HuH-7 (cell line): ENCODE measurements at regions not wholly inside any gene's neighbourhood (a gene's known extent, or its start where the extent isn't known, plus 50 kb on each side); places are given as distances from the start of the nearest gene placed in this dataset.

Experiments
- DNase-seq: peaks from one replicate; pipeline ENCODE4 v3.0.0; 2011; ENCODE audit warnings: low spot score

- no peak for DNase-seq
Observed at GRCh38 chr1:172887162-172887561, 163.6 kb downstream of the TNFSF18 start.

DNA sequence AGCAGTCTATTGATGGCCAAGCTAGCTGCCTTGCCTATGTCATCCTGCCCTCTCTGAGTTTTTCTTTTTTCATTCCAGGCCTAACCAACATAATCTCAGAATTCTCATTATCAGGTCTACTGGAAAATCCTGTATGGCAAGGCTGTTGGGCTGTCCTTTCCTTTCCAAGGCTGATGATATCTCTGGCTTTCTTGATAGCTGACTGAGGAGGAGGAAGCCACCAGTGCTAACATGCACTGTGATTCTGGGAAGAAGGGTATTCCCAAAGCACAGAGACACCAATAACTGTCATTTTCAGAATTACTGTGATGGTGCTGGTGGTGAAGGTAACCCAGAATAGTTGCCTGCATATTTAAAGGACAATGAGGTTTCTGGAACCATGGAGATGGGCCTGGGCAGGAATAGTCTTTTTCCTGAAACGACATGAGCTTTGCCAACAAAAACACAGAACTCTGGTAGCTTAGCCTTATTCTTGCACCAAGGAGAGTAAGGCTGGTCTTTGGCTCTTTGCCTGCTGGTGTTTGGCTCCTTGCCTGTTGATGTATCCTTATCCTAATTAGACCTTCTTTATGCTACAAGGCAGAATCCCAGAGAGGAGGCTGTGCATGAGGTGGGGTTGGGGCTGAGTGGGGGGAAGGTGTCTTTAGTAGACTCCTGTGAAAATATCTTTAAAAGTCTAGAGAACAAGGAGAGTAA, 157.4 kb downstream of the TNFSF18 start:
- no peak for DNase-seq

DNA sequence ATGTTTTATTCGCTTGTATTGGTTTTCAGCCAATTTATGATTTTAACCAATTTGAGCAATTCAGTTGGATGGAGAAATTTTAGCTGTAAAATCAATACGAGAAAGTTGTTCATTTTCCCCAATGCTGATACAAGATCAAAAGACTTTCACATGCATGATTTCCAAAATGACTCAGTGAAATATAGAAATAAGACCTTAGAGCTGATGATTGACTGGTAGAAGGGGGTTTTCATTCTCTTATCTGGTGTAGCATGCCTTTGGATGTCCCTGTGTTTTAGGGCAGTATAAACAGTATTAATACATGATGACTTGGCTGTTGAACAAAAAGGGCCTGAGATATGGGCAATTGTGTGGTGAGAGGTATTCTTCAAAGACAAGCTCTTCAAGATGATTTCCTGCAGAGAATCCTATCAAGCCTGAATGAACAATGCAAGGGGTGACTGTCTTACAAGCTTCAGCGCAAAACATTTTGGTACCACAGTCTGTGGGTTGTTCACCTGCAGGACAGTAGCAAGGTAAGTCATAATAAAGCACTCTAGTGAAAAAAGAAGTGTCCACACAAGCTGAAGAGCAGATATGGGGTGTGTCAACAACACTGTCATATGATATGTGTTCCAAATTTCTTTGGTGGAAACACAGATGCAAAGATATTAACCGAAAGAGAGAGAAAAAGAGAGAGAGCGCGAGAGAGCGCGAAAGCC, 156.2 kb downstream of the TNFSF18 start:
- DNase-seq, result no peak

DNA sequence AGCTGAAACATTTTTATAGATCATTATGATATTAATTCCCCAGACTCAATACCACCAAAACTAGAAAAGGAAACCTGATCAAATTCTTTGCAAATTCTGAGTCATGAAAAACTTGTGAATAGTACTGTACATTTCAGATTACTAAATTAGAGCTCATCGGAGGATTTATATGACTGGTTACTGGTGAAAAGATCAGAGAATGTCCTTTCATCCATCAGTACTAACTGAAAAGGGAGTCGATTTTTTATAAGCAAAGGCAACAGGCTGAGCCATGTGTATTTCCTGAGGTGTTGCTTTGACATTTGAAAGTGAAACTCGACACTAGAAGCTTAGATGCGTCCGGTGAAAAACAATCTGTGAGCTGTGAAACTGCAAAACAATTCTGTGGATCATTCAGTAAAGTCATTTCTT, 155.7 kb downstream of the TNFSF18 start:
- no peak for DNase-seq

DNA sequence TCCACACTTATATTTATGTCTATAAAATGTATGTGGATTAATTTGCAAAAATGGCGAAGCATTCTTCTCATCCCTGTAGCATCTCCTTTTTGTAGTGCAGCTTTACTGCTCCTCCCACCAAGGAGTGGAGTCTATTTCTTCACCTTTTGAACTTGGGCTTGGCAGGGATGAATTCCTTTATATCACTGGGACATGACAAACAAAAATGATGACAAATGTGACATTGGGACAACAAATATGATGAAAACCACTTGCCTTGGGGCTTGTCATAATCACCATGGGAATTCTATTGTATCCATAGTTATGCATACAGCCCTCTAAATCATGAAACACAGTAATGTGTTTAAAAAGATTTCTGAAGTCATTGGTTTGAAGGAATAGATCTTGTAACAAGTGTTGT, 155.0 kb downstream of the TNFSF18 start:
- DNase-seq, result no peak

DNA sequence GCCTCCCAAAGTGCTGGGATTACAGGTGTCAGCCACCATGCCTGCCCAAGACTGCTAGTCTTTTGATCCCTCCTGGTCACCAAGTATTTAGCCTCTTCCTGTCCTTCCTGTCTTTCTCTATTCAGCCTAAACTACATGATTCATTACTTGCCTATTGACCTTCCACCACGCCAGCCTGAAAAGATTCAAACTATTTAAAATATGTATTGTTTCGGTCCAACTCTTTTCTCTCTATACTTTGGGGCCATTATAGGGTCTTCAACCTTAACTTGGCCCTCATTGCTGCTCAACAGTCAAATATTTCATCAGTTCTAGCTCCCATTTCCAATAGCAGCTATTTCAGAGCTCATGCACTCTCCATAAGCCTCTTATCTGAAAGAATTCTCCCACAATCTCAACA, 153.0 kb downstream of the TNFSF18 start:
- no peak for DNase-seq

GRCh38 chr1:172898866-172899265, 151.9 kb downstream of the TNFSF18 start:
- no peak for DNase-seq

DNA sequence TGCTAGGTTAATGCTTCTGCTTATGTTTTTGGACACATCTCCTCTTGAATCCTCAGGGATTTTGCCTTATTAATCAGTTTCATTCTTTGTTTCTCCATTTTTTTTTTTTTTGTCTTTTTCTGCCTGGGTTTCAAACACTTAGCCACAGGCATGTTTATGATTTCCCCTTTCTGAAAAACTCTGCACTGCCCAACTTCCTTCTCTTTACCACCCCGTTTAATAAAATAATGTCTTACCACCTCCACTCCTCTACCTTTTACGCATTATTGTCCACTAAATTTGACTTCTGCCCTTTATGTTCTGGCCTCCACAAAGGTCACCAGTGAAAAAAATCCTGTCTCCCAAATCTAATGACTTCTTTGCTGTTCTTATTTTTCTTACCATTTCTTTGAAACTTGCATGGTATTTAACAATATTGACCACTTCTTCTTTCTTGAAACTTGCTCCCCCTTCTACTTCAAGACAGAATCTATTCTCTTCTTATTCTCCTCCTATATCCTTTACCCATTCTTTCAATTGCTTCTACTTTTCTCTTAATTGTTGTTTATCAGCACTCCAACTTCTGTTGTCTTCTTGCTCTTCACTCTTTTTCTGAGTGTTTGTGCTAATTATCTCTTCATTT, 150.3 kb downstream of the TNFSF18 start:
- no peak for DNase-seq

- no peak for DNase-seq
Observed at GRCh38 chr1:172902200-172902599, 148.5 kb downstream of the TNFSF18 start.

DNA sequence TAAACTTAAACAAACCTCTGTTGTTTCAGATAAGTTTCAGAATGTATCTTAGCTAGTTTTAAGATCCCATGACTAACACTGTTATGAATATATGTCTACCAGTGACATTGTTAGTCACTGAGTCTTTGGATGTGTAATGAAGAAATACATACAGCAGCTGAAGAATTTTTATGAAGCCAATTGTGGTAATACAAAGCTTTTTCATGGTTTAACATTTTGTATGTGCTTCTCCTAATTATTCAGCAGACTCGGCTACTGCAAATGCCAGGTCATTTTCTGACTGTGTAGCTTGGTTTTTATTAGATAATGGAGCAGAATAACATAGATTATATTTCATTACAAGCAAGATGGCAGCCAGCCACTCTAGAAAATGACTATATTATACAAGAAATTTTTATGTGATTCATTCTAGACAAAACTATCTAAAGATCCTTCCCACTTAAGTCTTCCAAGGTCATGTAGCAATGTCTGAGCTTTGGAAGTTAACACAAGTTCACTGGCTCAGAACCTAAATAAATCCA, 147.8 kb downstream of the TNFSF18 start:
- DNase-seq, result no peak

DNA sequence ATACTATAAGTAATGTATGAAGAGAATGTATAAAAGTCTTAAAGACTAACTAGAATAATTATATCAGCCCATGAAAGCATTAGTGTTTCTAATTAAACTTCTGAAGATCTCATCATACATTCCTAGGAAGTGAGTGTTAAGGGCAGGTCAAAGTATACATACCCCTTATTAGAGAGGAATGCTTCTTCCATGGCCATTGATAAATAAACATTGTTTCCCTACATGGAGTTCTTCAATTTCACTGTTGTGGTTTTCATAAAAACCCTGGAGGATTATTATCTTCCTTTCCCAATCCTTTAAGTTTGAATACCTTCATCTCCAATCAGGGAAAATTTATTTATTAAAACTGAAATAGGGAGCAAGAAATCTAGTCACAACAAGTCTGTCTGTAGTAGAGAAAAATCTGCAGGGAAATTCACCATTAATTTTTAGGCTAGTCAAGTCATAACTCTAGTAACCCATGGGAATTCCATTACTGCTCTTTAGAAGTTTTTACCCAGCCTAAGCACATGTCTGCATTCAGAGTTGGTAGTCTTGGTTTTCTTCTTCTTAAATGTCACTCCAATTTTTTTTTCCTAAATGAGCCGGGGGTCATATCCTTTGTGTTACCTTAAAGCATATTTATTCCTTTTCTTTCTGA, 147.0 kb downstream of the TNFSF18 start:
- DNase-seq, result no peak

DNA sequence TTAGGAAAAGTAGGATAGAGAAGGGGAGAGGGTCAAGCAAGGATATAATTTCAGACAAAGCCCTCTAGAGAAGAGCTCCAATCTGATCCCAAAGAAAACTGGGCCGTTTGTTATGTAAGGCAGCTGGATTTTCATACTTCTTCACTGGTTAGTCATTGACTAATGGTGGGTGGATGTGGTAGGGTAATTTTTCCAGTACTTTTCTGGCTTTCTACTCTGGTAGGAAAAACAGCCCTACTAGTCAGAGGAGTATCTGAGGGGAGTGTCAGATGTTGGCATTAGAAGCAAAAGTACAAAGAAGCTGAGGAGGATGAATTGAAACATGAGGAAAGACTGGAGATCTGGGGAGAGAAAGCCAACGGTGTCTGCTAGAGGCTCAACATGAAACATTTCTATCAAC, 145.3 kb downstream of the TNFSF18 start:
- DNase-seq, result no peak

DNA sequence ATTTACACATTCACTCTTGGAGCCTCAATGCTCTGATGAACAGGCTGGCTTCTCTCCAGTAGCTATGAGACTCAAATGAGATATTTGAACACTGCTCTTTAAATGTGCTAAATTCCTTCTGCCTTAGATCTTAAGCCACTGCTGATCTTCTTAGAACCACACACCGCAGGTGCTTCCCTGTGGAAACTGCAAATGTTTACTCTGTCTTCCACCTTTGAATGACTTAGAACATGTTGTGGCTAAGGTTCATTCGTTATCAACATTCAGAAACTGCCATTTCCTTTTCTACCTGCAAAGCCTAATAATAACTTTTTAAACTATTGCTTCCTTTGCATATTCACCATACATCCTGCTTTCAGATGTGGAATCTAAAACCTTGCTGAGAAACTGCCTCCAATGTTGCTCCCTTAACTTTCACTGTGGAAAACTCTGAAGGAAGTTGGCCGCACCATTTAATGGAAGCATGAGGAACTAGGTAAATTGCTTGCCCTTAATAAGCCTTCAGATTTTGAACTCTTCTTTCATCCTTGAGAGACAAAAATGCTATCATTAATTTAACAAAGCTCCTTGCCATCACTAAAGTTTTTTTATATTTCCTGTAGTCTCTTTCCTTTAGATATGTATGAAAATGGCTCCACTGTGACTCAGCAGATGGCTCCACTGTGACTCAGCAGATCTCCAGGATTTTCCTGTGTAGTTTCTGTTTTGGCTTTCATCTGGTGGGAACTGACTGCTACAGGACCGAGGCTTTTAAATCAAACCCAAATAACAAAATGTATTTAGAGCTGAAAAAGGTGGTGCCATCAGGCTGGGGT, 143.8 kb downstream of the TNFSF18 start:
- no peak for DNase-seq

GRCh38 chr1:172907834-172908326, 142.9 kb downstream of the TNFSF18 start:
- no peak for DNase-seq

DNA sequence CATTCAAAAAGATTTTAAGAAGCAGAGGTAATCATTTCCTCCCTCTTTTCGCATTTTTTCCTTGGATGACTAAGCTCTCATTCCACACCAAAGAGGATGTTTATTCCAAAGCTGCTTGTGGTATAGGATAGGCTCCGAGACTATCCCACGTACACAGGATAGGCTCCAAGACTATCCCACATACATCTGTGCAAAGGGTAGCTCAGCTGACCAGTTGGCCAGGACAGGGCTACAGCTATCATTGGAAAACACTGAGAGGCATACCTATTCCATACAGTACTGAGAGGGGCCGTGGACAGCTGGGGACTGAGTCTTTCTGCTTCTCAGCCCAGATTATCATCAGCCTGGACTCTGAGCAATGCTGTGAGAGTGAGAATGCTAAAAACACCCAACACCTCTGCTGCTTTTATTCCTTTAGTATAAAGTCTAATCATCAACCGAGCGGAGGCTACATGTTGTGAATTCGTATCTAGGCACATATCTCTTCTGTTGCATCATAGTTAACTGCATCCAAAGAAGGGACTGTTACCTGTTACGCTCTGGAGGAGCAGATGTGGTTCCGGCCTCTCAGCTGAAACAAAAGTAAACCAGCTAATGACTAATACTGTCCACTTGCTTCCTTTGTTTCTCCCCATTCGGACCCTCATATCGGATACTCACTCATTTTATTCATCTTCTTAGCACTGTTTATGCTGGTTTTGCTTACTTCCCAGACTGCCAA, 141.0 kb downstream of the TNFSF18 start:
- DNase-seq, result no peak

DNA sequence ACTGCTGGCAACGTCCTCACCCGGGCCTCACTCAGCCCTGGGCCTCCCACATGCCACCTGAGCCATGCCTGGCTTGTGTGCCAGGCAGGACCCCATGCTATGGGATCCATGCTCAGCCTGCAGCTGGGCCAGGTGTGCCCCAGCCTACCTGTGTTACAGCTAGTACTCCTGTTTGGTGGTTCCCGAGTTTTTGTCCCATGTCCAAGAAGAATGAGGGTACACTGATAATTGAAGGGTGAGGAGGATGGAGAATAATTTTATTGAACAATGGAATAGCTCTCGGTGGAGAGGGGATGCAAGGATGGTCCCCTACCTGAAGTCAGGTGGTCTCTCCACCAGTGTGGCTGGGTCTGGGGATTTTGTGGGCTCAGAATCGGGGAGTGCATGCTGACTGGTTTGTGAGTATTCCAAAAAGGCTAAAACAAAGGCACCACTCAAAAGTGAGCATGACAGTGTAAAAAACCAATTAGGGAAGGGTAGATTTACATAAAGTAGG, 137.9 kb downstream of the TNFSF18 start:
- no peak for DNase-seq

- DNase-seq, result no peak
Observed at GRCh38 chr1:172914501-172915144, 136.1 kb downstream of the TNFSF18 start.

DNA sequence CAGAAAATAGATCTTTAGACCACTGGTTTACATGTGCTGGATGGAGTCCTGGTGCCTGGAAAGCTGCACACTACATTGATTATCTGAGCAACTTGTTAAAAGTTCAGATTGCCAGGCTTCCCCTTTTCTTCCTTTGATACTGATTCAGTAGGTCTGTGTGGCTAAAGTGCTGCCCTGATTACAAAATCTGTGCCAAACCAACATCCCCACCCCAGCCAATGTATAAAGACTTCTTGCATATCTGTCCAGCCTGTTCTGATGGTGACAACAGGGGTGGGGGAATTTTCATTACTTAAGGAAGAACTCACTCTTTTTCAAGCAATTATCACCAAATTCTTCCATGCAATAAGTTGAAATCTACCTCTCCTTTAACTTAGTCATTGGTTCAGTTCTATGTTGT, 135.5 kb downstream of the TNFSF18 start:
- no peak for DNase-seq

DNA sequence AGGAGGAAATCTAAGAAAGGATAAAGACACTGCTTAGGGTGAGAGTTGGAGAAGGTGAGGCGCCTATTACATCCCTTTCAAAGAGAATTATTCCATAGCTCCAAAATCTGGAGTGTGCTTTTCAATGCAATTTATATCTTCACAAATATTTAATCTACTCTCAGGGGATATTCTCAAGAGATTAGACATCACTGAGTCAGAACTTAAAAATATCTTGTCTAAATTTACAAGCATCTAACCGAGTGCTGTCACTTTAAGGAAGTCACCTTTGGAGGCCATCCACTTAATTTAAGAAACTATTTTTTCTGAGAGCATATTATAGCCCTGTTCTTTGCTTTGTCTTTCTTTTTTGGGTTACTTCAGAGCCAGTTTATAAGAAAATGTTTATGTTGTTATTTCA, 134.6 kb downstream of the TNFSF18 start:
- DNase-seq, result no peak

DNA sequence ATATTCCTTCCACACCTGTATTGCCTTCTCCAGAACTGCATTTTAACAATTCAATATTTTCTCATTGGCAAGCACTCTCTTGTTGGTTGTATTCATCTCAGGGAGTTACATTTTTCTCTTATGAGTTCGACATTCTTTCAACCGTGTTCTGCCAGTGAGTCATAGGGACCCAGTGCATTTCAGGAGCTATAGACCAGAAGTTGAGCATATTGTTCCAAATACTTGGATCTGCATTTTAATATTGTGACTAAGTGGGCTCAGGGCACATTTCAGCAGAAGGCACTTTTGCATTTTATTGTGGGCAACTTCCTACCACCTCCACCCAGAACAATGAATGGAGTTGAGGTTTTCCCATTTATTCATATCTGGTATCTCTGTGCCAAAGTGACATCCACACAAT, 132.8 kb downstream of the TNFSF18 start:
- DNase-seq, result no peak
